ENCODE measurements at regions not wholly inside any gene's neighbourhood (a gene's known extent, or its start where the extent isn't known, plus 50 kb on each side); places are given as distances from the start of the nearest gene placed in this dataset.

DNA sequence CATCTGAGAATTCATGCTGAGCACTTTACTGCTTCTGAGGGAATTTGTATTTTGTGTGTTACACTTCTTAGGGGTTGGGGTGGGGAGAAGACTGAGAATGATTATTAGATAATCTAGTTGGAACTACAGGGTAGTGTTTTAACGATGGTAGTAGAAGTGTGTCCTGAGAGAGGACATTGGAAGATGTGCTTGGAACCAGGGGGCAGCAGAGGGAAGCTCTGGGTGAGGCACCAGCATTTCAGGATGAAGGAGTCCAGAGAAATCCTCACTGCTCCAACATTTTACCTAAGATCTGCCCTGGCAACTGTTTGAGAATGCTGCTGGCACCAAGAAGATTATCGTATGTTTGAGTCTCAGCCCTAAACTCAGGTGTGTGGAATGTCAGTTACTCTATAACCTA lies 145.5 kb downstream of the SQOR start:
- no peaks in the 10 kb centered on the region for H3K4me1 ChIP-seq (ENCODE audit: control insufficient read depth in 1 of 2, insufficient read depth in 1 of 2, low read depth in 1 of 2, low read length in 1 of 2)
- H3K4me3 ChIP-seq (ENCODE audit: low read depth in 1 of 2, low read length in 1 of 2), result no peak overlapping the region
- no peaks in the 10 kb centered on the region for H3K27me3 ChIP-seq
- no peak overlapping the region for H3K27ac ChIP-seq
- no peaks in the 10 kb centered on the region for H3K36me3 ChIP-seq
- H3K9me3 ChIP-seq, result no peaks in the 10 kb centered on the region
- TF ChIP-seq, protein P1, sequence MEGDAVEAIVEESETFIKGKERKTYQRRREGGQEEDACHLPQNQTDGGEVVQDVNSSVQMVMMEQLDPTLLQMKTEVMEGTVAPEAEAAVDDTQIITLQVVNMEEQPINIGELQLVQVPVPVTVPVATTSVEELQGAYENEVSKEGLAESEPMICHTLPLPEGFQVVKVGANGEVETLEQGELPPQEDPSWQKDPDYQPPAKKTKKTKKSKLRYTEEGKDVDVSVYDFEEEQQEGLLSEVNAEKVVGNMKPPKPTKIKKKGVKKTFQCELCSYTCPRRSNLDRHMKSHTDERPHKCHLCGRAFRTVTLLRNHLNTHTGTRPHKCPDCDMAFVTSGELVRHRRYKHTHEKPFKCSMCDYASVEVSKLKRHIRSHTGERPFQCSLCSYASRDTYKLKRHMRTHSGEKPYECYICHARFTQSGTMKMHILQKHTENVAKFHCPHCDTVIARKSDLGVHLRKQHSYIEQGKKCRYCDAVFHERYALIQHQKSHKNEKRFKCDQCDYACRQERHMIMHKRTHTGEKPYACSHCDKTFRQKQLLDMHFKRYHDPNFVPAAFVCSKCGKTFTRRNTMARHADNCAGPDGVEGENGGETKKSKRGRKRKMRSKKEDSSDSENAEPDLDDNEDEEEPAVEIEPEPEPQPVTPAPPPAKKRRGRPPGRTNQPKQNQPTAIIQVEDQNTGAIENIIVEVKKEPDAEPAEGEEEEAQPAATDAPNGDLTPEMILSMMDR (IDR thresholded peaks at IDR 0.05), result no peak

DNA sequence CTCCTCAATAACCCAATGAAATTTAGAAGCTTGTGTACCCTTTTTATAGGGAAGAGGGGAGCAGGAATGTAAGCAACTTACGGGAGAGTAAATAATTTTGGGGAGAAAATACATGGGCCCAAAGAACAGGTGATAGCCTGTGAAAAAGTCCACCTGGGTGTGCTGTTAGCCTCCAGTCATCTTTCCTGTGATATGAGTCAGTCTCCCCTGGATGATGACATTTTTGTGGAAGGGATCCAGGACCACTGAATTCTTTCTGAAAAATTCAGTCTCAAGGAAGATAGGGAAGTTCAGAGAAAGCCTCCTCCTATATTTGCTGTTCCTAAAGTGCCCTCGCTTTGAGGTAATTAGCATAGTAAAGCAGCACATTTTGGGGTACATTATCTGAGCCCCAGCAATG lies 149.8 kb downstream of the SQOR start:
- H3K27ac ChIP-seq, result no peak overlapping the region
- TF ChIP-seq, protein P1 (IDR thresholded peaks at IDR 0.05), result no peak
- no peaks in the 10 kb centered on the region for H3K27me3 ChIP-seq
- no peak overlapping the region for H3K4me3 ChIP-seq (ENCODE audit: low read depth in 1 of 2, low read length in 1 of 2)
- H3K36me3 ChIP-seq, result no peaks in the 10 kb centered on the region
- H3K4me1 ChIP-seq (ENCODE audit: control insufficient read depth in 1 of 2, insufficient read depth in 1 of 2, low read depth in 1 of 2, low read length in 1 of 2), result no peaks in the 10 kb centered on the region
- H3K9me3 ChIP-seq, result no peaks in the 10 kb centered on the region

DNA sequence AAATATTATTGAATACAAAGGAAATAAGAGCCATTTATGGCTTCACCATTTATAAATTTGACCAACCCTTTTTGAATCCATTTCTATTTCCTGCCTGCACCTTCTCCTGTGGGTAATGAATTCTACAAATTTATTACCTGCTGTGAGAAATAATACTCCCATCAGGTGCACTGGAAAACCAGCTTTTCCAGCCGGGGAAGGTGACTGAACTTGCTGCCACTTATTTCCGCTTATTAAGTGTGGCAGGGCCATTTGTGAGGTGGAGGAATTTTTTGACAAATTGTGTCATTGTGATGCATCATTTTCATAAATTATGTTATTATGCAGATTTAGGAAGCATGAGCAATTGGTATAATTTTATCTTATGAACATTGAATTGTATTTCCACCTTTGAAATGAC lies 151.1 kb downstream of the SQOR start:
- TF ChIP-seq, protein P1 (IDR thresholded peaks at IDR 0.05), result no peak
- Histone ChIP-seq H3K27me3 (no peaks in the 10 kb centered on the region), H3K4me1 (ENCODE audit: control insufficient read depth in 1 of 2, insufficient read depth in 1 of 2, low read depth in 1 of 2, low read length in 1 of 2) (no peaks in the 10 kb centered on the region), H3K36me3 (no peaks in the 10 kb centered on the region), H3K9me3 (no peaks in the 10 kb centered on the region), H3K4me3 (ENCODE audit: low read depth in 1 of 2, low read length in 1 of 2) (no peak overlapping the region), H3K27ac (no peak overlapping the region)

DNA sequence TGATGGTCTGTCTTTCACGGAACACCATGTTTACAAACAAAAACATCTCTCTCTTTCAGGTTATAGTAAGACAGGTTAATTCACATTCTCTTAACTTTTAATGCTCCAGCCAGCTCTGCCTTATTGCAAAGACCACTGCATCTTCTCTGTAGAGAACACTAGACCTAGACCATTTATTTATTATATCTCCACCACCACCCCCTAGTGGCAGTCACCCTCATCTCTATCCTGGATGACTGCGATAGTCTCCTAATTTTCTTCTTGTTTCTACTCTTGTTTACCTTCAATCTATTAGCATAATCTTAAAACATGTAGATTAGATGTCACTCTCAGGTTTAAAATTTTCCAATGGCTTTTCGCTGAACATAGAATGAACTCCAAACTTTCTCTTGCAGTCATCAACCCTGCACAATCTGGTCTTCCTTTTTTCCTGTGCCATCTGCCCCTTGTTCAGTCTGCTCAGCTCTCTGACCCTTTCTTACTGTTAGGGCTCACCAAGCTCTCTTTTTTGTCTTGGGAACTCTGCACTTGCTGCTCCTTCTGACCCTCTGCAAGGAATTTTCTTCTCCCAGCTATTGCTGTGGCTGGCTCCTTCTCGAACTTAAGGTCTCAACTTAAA lies 155.6 kb downstream of the SQOR start:
- H3K4me1 ChIP-seq (ENCODE audit: control insufficient read depth in 1 of 2, insufficient read depth in 1 of 2, low read depth in 1 of 2, low read length in 1 of 2), result no peaks in the 10 kb centered on the region
- H3K27ac ChIP-seq, result no peak overlapping the region
- H3K27me3 ChIP-seq, result peaks cover 28% of the 10 kb centered on the region
- H3K36me3 ChIP-seq, result no peaks in the 10 kb centered on the region
- TF ChIP-seq, protein P1 (IDR thresholded peaks at IDR 0.05), result no peak
- no peaks in the 10 kb centered on the region for H3K9me3 ChIP-seq
- no peak overlapping the region for H3K4me3 ChIP-seq (ENCODE audit: low read depth in 1 of 2, low read length in 1 of 2)

DNA sequence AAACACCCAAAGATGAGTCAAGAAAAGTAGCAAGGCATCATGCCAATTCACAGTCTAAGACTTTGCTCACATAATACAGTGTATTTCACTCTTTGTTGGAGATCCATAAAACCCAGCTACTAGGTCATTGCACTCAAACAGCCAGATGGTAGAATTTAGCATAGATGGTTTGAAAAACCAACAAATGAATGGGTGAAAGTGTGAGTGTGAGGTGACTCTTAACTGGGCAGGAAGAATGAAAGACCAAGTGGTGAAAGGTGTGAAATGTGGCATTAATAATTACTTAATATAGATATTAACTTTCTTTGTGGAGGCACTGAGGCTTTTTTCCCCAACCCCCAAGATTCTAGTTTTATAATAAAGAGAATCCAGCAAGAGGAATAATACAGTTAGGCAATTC lies 159.5 kb downstream of the SQOR start:
- H3K9me3 ChIP-seq, result no peaks in the 10 kb centered on the region
- TF ChIP-seq, protein P1 (IDR thresholded peaks at IDR 0.05), result no peak
- no peak overlapping the region for H3K4me3 ChIP-seq (ENCODE audit: low read depth in 1 of 2, low read length in 1 of 2)
- H3K4me1 ChIP-seq (ENCODE audit: control insufficient read depth in 1 of 2, insufficient read depth in 1 of 2, low read depth in 1 of 2, low read length in 1 of 2), result no peaks in the 10 kb centered on the region
- peaks cover 33% of the 10 kb centered on the region for H3K27me3 ChIP-seq
- no peaks in the 10 kb centered on the region for H3K36me3 ChIP-seq
- no peak overlapping the region for H3K27ac ChIP-seq

Measured in neutrophil (primary cell).